ENCODE measurements at regions not wholly inside any gene's neighbourhood (a gene's known extent, or its start where the extent isn't known, plus 50 kb on each side); places are given as distances from the start of the nearest gene placed in this dataset.

GRCh38 chr11:10373340-10373739 is 68.5 kb downstream of the ADM start:
- H3K4me1 ChIP-seq: no peaks in the 10 kb centered on the region
- no peaks in the 10 kb centered on the region for H3K9me3 ChIP-seq
- DNase-seq: peak; percentile 14
- no peaks in the 10 kb centered on the region for H3K27me3 ChIP-seq
- no peak overlapping the region for H3K4me3 ChIP-seq (ENCODE audit: low read depth, low read length)
- no peak for TF ChIP-seq CTCF (IDR thresholded peaks at IDR 0.05; ENCODE audit: low read depth, low read length)
- no peaks in the 10 kb centered on the region for H3K36me3 ChIP-seq

GRCh38 chr11:10373929-10374328 is 69.1 kb downstream of the ADM start:
- Histone ChIP-seq H3K4me1 (no peaks in the 10 kb centered on the region), H3K4me3 (ENCODE audit: low read depth, low read length) (no peak overlapping the region), H3K36me3 (no peaks in the 10 kb centered on the region), H3K9me3 (no peaks in the 10 kb centered on the region), H3K27me3 (no peaks in the 10 kb centered on the region)
- no peak for TF ChIP-seq CTCF (IDR thresholded peaks at IDR 0.05; ENCODE audit: low read depth, low read length)
- no peak for DNase-seq

GRCh38 chr11:10374386-10374785 is 69.5 kb downstream of the ADM start:
- no peaks in the 10 kb centered on the region for H3K4me1 ChIP-seq
- DNase-seq: no peak
- no peak overlapping the region for H3K4me3 ChIP-seq (ENCODE audit: low read depth, low read length)
- no peaks in the 10 kb centered on the region for H3K27me3 ChIP-seq
- H3K36me3 ChIP-seq: no peaks in the 10 kb centered on the region
- no peaks in the 10 kb centered on the region for H3K9me3 ChIP-seq
- TF ChIP-seq CTCF (IDR thresholded peaks at IDR 0.05; ENCODE audit: low read depth, low read length): no peak

DNA sequence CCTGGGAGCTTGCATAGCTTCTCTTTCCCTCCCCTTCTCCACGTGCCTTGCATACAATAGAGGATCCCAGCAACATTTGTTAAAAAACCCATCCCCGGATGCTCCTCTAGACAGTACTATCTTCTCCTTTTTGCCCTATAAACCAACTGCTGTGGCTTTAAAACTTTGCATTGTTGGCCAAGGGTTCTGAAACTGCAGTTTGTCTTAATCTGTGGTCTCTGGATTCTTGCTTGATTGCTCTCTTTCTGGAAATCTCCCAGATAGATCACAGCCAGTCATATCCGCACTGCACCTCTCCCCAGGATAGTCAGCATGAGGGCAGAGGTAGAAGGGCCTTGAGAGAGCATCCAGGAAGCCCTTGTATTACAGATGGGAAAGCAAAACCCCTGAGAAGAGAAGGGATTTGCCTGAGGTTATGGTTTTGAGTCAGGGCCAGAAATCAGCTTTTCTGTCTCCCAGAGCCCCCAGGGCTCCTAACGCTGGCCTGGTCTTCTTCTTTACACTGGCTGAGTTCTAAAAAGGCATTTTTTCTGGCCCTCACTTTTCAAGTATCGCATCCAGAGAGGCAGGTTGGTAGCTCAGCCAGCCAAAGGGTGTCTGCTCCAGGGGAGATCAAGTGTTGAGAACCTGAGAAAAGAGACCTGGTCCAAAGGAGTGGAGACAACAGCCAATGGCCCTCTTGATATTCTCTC is 70.6 kb downstream of the ADM start:
- Histone ChIP-seq H3K4me3 (ENCODE audit: low read depth, low read length) (no peak overlapping the region), H3K4me1 (no peaks in the 10 kb centered on the region)
- no peak for TF ChIP-seq CTCF (IDR thresholded peaks at IDR 0.05; ENCODE audit: low read depth, low read length)

GRCh38 chr11:10376061-10376460 is 71.2 kb downstream of the ADM start:
- H3K4me1 ChIP-seq: no peaks in the 10 kb centered on the region
- no peak for DNase-seq

More for the DNA sequence above, 70.6 kb downstream of the ADM start:
- H3K27me3 ChIP-seq: no peaks in the 10 kb centered on the region
- no peak for DNase-seq
- no peaks in the 10 kb centered on the region for H3K9me3 ChIP-seq
- H3K36me3 ChIP-seq: no peaks in the 10 kb centered on the region

More at GRCh38 chr11:10376061-10376460, 71.2 kb downstream of the ADM start:
- Histone ChIP-seq H3K4me3 (ENCODE audit: low read depth, low read length) (no peak overlapping the region), H3K36me3 (no peaks in the 10 kb centered on the region), H3K27me3 (no peaks in the 10 kb centered on the region), H3K9me3 (no peaks in the 10 kb centered on the region)
- TF ChIP-seq CTCF (IDR thresholded peaks at IDR 0.05; ENCODE audit: low read depth, low read length): no peak
